HepG2 (cell line): ENCODE measurements at regions not wholly inside any gene's neighbourhood (a gene's known extent, or its start where the extent isn't known, plus 50 kb on each side); places are given as distances from the start of the nearest gene placed in this dataset.

Experiments
- ATAC-seq: fragments of 200-7000 bp; cut with Tn5 transposase; 3 replicates; pipeline ENCODE4 v1.9.1; 2020; ENCODE audit warnings: mild to moderate bottlenecking, moderate library complexity
- BruUV-seq: library from RNA; stranded (reverse); fragments of 400-500 nt; replicated peaks from 2 replicates; lab custom pipeline; 2021; lab: Mats Ljungman, UMichigan
- CTCF ChIA-PET: fragments of 300-600 bp; formaldehyde crosslinking; extraction: SDS; loops from one replicate; lab custom pipeline; 2021; ENCODE audit warnings: low total read pairs, inconsistent platforms, low intra/inter-chr PET ratio; lab: Yijun Ruan, JAX
- POLR2A ChIA-PET: fragments of 350-600 bp; sonication (Branson Sonifier 250); formaldehyde crosslinking; loops from one replicate; lab custom pipeline; 2020; ENCODE audit warnings: antibody characterized with exemption, inconsistent platforms; lab: Yijun Ruan, JAX
- DNase-seq: peaks from one replicate; pipeline ENCODE4 v3.0.0-alpha.2; 2015; ENCODE audit warnings: low spot score
- FAIRE-seq: peaks from 3 replicates; lab custom pipeline; 2011; peaks lifted over from hg19 to GRCh38; lab: Jason Lieb, UNC
- H2AFZ ChIP-seq: one replicate; pipeline ENCODE4 v1.6.1; 2011; ENCODE audit warnings: low read length, inconsistent platforms
- H3K27ac ChIP-seq: fragments of 300-600 bp; 3 replicates; pipeline ENCODE4 v1.8.0; 2011; ENCODE audit warnings: mixed run types, mild to moderate bottlenecking, mixed read lengths, low read length, inconsistent platforms; ENCODE audit not compliant: insufficient read depth; ENCODE audit errors: extremely low read length
- H3K27me3 ChIP-seq, 2 experiments: fragments of 200-600 bp in 1 of 2; 2 replicates in 1 of 2; 3 replicates in 1 of 2; pipeline versions ENCODE4 v1.6.0 to v1.8.0; 2011; ENCODE audit warnings: low read length in 2 of 2, mild to moderate bottlenecking in 2 of 2, moderate library complexity in 2 of 2, inconsistent platforms in 1 of 2; ENCODE audit not compliant: insufficient read depth in 2 of 2, control insufficient read depth in 1 of 2
- H3K36me3 ChIP-seq, 2 experiments: fragments of 200-600 bp in 1 of 2; replicated peaks in 1 of 2; 2 replicates in 1 of 2; 3 replicates in 1 of 2; pipeline versions ENCODE4 v1.5.1 to v1.8.0; 2011; ENCODE audit warnings: low read length in 2 of 2, inconsistent platforms in 1 of 2; ENCODE audit not compliant: insufficient read depth in 2 of 2, control insufficient read depth in 1 of 2
- H3K4me1 ChIP-seq: 2 replicates; pipeline ENCODE4 v1.5.1; 2012; ENCODE audit warnings: low read length, inconsistent platforms; ENCODE audit not compliant: insufficient read depth
- H3K4me2 ChIP-seq: 2 replicates; pipeline ENCODE4 v1.6.0; 2011; ENCODE audit warnings: low read depth, low read length, inconsistent platforms
- H3K4me3 ChIP-seq, 3 experiments: fragments of 200-600 bp in 1 of 3; sonication (generic), shearing (Covaris generic) in 1 of 3; replicated peaks in 1 of 3; 2 replicates each; pipeline ENCODE4 v1.5.1; 2011 to 2016; ENCODE audit warnings: low read length in 3 of 3, inconsistent platforms in 2 of 3, low read depth in 2 of 3, mild to moderate bottlenecking in 2 of 3, control low read depth in 1 of 3, mixed read lengths in 1 of 3; ENCODE audit not compliant: insufficient read depth in 1 of 3
- H3K79me2 ChIP-seq: one replicate; pipeline ENCODE4 v1.6.1; 2011; ENCODE audit warnings: low read length, inconsistent platforms; ENCODE audit not compliant: insufficient read depth
- H3K9ac ChIP-seq: 2 replicates; pipeline ENCODE4 v1.6.0; 2011; ENCODE audit warnings: mild to moderate bottlenecking, low read depth, low read length, inconsistent platforms; ENCODE audit not compliant: insufficient read depth
- H3K9me3 ChIP-seq: 2 replicates; pipeline ENCODE4 v1.5.1; 2012; ENCODE audit warnings: mild to moderate bottlenecking, low read length
- H4K20me1 ChIP-seq: 2 replicates; pipeline ENCODE4 v1.6.0; 2011; ENCODE audit warnings: inconsistent platforms, mild to moderate bottlenecking, low read length, moderate library complexity; ENCODE audit not compliant: insufficient read depth
- CHCHD3 ChIP-seq: sonication (generic); formaldehyde crosslinking; IDR thresholded peaks from 2 replicates; pipeline ENCODE4 v1.8.0; 2022; ENCODE audit warnings: mild to moderate bottlenecking, missing genetic modification reagents, moderate library complexity
- FOXA3 ChIP-seq: IDR thresholded peaks from 2 replicates; pipeline ENCODE4 v1.6.1; 2016; ENCODE audit warnings: missing genetic modification reagents, missing compliant biosample characterization
- FOXM1 ChIP-seq: sonication (generic); formaldehyde crosslinking; IDR thresholded peaks from 2 replicates; pipeline ENCODE4 v1.5.0; 2020; ENCODE audit warnings: missing genetic modification reagents
- GATA4 ChIP-seq: sonication (generic); IDR thresholded peaks from 2 replicates; pipeline ENCODE4 v1.6.1; 2016; ENCODE audit warnings: antibody characterized with exemption, low read depth, borderline replicate concordance
- HES4 ChIP-seq: sonication (generic); formaldehyde crosslinking; IDR thresholded peaks from 2 replicates; pipeline ENCODE4 v1.9.0; 2021; ENCODE audit warnings: mild to moderate bottlenecking, missing genetic modification reagents, borderline replicate concordance
- RBAK ChIP-seq: sonication (generic); formaldehyde crosslinking; IDR thresholded peaks from 2 replicates; pipeline ENCODE4 v1.5.1; 2020; ENCODE audit warnings: mild to moderate bottlenecking, missing genetic modification reagents
- SAP130 ChIP-seq: IDR thresholded peaks from 2 replicates; pipeline ENCODE4 v1.6.1; 2016; ENCODE audit warnings: low read depth
- SNAPC2 ChIP-seq: sonication (generic); formaldehyde crosslinking; IDR thresholded peaks from 2 replicates; pipeline ENCODE4 v1.8.1; 2022; ENCODE audit warnings: mild to moderate bottlenecking, missing genetic modification reagents
- ZBTB8A ChIP-seq: sonication (generic); formaldehyde crosslinking; IDR thresholded peaks from 2 replicates; pipeline ENCODE4 v1.4.0; 2020; ENCODE audit warnings: mild to moderate bottlenecking, low read depth, missing genetic modification reagents, borderline replicate concordance
- ZFP82 ChIP-seq: sonication (generic); formaldehyde crosslinking; IDR thresholded peaks from 2 replicates; pipeline ENCODE4 v1.5.1; 2020; ENCODE audit warnings: mild to moderate bottlenecking, missing genetic modification reagents, borderline replicate concordance
- ZNF292 ChIP-seq: sonication (generic); formaldehyde crosslinking; IDR thresholded peaks from 2 replicates; pipeline ENCODE4 v1.8.1; 2022; ENCODE audit warnings: mild to moderate bottlenecking, low read depth, missing genetic modification reagents, borderline replicate concordance
- ZNF382 ChIP-seq: sonication (generic); formaldehyde crosslinking; IDR thresholded peaks from 2 replicates; pipeline ENCODE4 v1.5.0; 2020; ENCODE audit warnings: missing genetic modification reagents, mild to moderate bottlenecking, borderline replicate concordance
- ZNF557 ChIP-seq: sonication (generic); formaldehyde crosslinking; IDR thresholded peaks from 2 replicates; pipeline ENCODE4 v1.4.0; 2020; ENCODE audit warnings: missing genetic modification reagents
- ZNF781 ChIP-seq: sonication (generic); formaldehyde crosslinking; IDR thresholded peaks from 2 replicates; pipeline ENCODE4 v1.5.1; 2020; ENCODE audit warnings: borderline replicate concordance, mild to moderate bottlenecking, missing genetic modification reagents; ENCODE audit errors: not compliant biosample characterization
- ZSCAN12 ChIP-seq: sonication (generic); formaldehyde crosslinking; IDR thresholded peaks from 2 replicates; pipeline ENCODE4 v1.9.0; 2021; ENCODE audit warnings: mild to moderate bottlenecking, missing genetic modification reagents
- in situ Hi-C: cut with HindIII; loops from 2 replicates; pipeline ENCODE4 v1.10.0; 2017; ENCODE audit warnings: low pct_unique_long_range_greater_than_20kb; ENCODE audit not compliant: extremely low pct_ligation_motif_present
- intact Hi-C: fragments of 100-400 bp; cut with micrococcal nuclease; formaldehyde crosslinking; loops from one replicate; pipeline ENCODE4 v1.10.0; 2022; ENCODE audit not compliant: unreplicated experiment
- TF ChIP-seq, protein P1 (sequence below): sonication (generic); formaldehyde crosslinking; IDR thresholded peaks from 2 replicates; pipeline ENCODE4 v1.5.0; 2020; ENCODE audit warnings: missing genetic modification reagents
- TF ChIP-seq, protein P2 (sequence below): sonication (generic); formaldehyde crosslinking; IDR thresholded peaks from 2 replicates; pipeline ENCODE4 v1.9.0; 2021; ENCODE audit warnings: missing genetic modification reagents, borderline replicate concordance
- TF ChIP-seq, protein P3 (sequence below): sonication (generic); formaldehyde crosslinking; IDR thresholded peaks from 2 replicates; pipeline ENCODE4 v1.4.0; 2020; ENCODE audit warnings: mild to moderate bottlenecking, missing genetic modification reagents

DNA sequence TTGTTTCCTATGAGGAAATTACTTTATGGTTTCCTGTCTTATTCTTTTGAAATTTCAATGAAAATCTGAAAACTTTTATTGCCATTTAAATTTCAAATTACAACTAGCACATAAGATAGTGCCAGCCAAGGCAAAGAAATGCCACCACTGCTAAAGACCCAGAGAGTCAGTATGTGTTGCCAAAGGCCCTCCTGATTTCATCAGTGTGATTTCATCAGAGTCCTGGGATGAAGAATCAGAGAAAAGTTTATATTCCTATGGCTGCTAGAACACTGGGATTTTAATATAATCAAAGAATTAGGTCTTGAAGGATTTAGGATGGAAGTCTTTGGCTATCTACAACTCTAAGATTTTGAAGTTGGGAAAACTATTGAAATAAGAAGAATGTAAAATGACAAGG lies 434.2 kb upstream of the CCDC54 start:
- no peak for FAIRE-seq
- CTCF ChIA-PET, result no interaction called here
- BruUV-seq, result no TSS peak
- TF ChIP-seq ZFP82 (no peak), GATA4 (no peak), RBAK (CRISPR knock-in tag) (no peak), SNAPC2 (CRISPR knock-in tag) (no peak), CHCHD3 (CRISPR knock-in tag) (no peak), ZBTB8A (CRISPR knock-in tag) (no peak), FOXM1 (CRISPR knock-in tag) (no peak), ZSCAN12 (CRISPR knock-in tag) (no peak), HES4 (no peak), ZNF557 (no peak), SAP130 (CRISPR knock-in tag) (no peak), ZNF382 (CRISPR knock-in tag) (no peak), ZNF292 (CRISPR knock-in tag) (no peak), ZNF781 (no peak), FOXA3 (CRISPR knock-in tag) (no peak)
- TF ChIP-seq, protein P1, sequence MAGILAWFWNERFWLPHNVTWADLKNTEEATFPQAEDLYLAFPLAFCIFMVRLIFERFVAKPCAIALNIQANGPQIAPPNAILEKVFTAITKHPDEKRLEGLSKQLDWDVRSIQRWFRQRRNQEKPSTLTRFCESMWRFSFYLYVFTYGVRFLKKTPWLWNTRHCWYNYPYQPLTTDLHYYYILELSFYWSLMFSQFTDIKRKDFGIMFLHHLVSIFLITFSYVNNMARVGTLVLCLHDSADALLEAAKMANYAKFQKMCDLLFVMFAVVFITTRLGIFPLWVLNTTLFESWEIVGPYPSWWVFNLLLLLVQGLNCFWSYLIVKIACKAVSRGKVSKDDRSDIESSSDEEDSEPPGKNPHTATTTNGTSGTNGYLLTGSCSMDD (CRISPR knock-in tag), result no peak
- TF ChIP-seq, protein P2, sequence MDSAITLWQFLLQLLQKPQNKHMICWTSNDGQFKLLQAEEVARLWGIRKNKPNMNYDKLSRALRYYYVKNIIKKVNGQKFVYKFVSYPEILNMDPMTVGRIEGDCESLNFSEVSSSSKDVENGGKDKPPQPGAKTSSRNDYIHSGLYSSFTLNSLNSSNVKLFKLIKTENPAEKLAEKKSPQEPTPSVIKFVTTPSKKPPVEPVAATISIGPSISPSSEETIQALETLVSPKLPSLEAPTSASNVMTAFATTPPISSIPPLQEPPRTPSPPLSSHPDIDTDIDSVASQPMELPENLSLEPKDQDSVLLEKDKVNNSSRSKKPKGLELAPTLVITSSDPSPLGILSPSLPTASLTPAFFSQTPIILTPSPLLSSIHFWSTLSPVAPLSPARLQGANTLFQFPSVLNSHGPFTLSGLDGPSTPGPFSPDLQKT (CRISPR knock-in tag), result no peak
- TF ChIP-seq, protein P3, sequence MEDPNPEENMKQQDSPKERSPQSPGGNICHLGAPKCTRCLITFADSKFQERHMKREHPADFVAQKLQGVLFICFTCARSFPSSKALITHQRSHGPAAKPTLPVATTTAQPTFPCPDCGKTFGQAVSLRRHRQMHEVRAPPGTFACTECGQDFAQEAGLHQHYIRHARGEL, result no peak

More for the DNA sequence above, 434.2 kb upstream of the CCDC54 start:
- Histone ChIP-seq H3K27me3 (no peaks in the 10 kb centered on the region), H3K27ac (no peak overlapping the region), H3K9ac (no peak overlapping the region), H2AFZ (no peak overlapping the region), H4K20me1 (no peaks in the 10 kb centered on the region), H3K79me2 (no peaks in the 10 kb centered on the region), H3K4me3 (no peak overlapping the region), H3K36me3 (no peaks in the 10 kb centered on the region), H3K4me2 (no peak overlapping the region), H3K9me3 (no peaks in the 10 kb centered on the region), H3K4me1 (no peaks in the 10 kb centered on the region)
- intact Hi-C loops, result no loop called here
- POLR2A ChIA-PET, result no interaction called here
- DNase-seq, result no peak
- ATAC-seq, result no peak
- in situ Hi-C loops, result no loop called here
